ENCODE measurements at regions not wholly inside any gene's neighbourhood (a gene's known extent, or its start where the extent isn't known, plus 50 kb on each side); places are given as distances from the start of the nearest gene placed in this dataset.

- TF ChIP-seq ZNF274 (IDR thresholded peaks at IDR 0.05; ENCODE audit: low read depth, low read length) (no peak), YY1 (IDR thresholded peaks at IDR 0.05; ENCODE audit: insufficient read depth, insufficient read length) (no peak), SUZ12 (IDR thresholded peaks at IDR 0.05; ENCODE audit: extremely low read depth, insufficient read depth, insufficient read length) (no peak)
Measured at GRCh38 chr15:70327328-70327855, 229.7 kb upstream of the TLE3 start.

Data from NT2/D1 (cell line).